ENCODE measurements at regions not wholly inside any gene's neighbourhood (a gene's known extent, or its start where the extent isn't known, plus 50 kb on each side); places are given as distances from the start of the nearest gene placed in this dataset.

GRCh38 chr13:91273675-91274074 lies 73.8 kb upstream of the MIR17HG start:
- intact Hi-C loops (cut with DNase I) = no loop called here
- Histone ChIP-seq H3K27ac (no peak overlapping the region), H3K9me3 (no peaks in the 10 kb centered on the region), H3K36me3 (no peaks in the 10 kb centered on the region), H3K4me1 (no peaks in the 10 kb centered on the region), H3K27me3 (no peaks in the 10 kb centered on the region), H3K4me3 (no peak overlapping the region)
- DNase-seq = no peak
- TF ChIP-seq CTCF (IDR thresholded peaks at IDR 0.05) (no peak), POLR2A (IDR thresholded peaks at IDR 0.05) (no peak)
- 41 to 45% methylated on average over 3 of the region's 3 CpGs for WGBS, 2 donors

GRCh38 chr13:91277013-91277676 lies 70.3 kb upstream of the MIR17HG start:
- TF ChIP-seq POLR2A (IDR thresholded peaks at IDR 0.05) = no peak
- TF ChIP-seq CTCF (IDR thresholded peaks at IDR 0.05) = no peak
- no peak for DNase-seq
- H3K27me3 ChIP-seq = no peaks in the 10 kb centered on the region
- no peaks in the 10 kb centered on the region for H3K9me3 ChIP-seq
- H3K4me1 ChIP-seq = no peaks in the 10 kb centered on the region
- WGBS, 2 donors = 71 to 77% methylated on average over 5 of the region's 5 CpGs
- no peaks in the 10 kb centered on the region for H3K36me3 ChIP-seq
- H3K27ac ChIP-seq = no peak overlapping the region
- H3K4me3 ChIP-seq = no peak overlapping the region
- intact Hi-C loops (cut with DNase I) = no loop called here

- Histone ChIP-seq H3K4me1 (no peaks in the 10 kb centered on the region), H3K36me3 (no peaks in the 10 kb centered on the region), H3K27me3 (no peaks in the 10 kb centered on the region), H3K4me3 (no peak overlapping the region), H3K27ac (no peak overlapping the region), H3K9me3 (no peaks in the 10 kb centered on the region)
- intact Hi-C loops (cut with DNase I) = no loop called here
- 60 to 67% methylated on average over 3 of the region's 3 CpGs for WGBS, 2 donors
- TF ChIP-seq POLR2A (IDR thresholded peaks at IDR 0.05) (no peak), CTCF (IDR thresholded peaks at IDR 0.05) (no peak)
- no peak for DNase-seq
Measured at GRCh38 chr13:91278291-91278690, 69.2 kb upstream of the MIR17HG start.

- no peaks in the 10 kb centered on the region for H3K27me3 ChIP-seq
- DNase-seq = no peak
- no peaks in the 10 kb centered on the region for H3K9me3 ChIP-seq
- TF ChIP-seq POLR2A (IDR thresholded peaks at IDR 0.05) (no peak), CTCF (IDR thresholded peaks at IDR 0.05) (no peak)
- WGBS, 2 donors = 42 to 66% methylated on average over 2 of the region's 2 CpGs
- H3K4me3 ChIP-seq = no peak overlapping the region
- H3K27ac ChIP-seq = no peak overlapping the region
- intact Hi-C loops (cut with DNase I) = no loop called here
- no peaks in the 10 kb centered on the region for H3K36me3 ChIP-seq
- H3K4me1 ChIP-seq = no peaks in the 10 kb centered on the region
Measured at GRCh38 chr13:91278888-91279287, 68.6 kb upstream of the MIR17HG start.

- Histone ChIP-seq H3K4me3 (no peak overlapping the region), H3K4me1 (no peaks in the 10 kb centered on the region), H3K36me3 (no peaks in the 10 kb centered on the region), H3K27me3 (no peaks in the 10 kb centered on the region), H3K27ac (no peak overlapping the region), H3K9me3 (no peaks in the 10 kb centered on the region)
- TF ChIP-seq CTCF (IDR thresholded peaks at IDR 0.05) = no peak
- no peak for TF ChIP-seq POLR2A (IDR thresholded peaks at IDR 0.05)
- DNase-seq = no peak
- WGBS, 2 donors = 17 to 19% methylated on average over 2 of the region's 2 CpGs
- intact Hi-C loops (cut with DNase I) = no loop called here
Measured at GRCh38 chr13:91280801-91281200, 66.7 kb upstream of the MIR17HG start.

Data from esophagus squamous epithelium (tissue), 5 donors.